RWPE2 (cell line): ENCODE measurements at regions not wholly inside any gene's neighbourhood (a gene's known extent, or its start where the extent isn't known, plus 50 kb on each side); places are given as distances from the start of the nearest gene placed in this dataset.
"Not testable (repeated sequence)": the region's sequence is repeated elsewhere in the genome, so short reads cannot be mapped to it uniquely, and the experiment has no call there.

Source experiments
- ATAC-seq: fragments of 200-7000 bp; cut with Tn5 transposase; 3 replicates; pipeline ENCODE4 v1.9.1; 2021; ENCODE audit warnings: low read depth
- DNase-seq: peaks from one replicate; pipeline ENCODE4 v3.0.0-alpha.2; 2020; ENCODE audit warnings: low spot score
- H3K27ac ChIP-seq: fragments of 450-650 bp; 2 replicates; pipeline ENCODE4 v1.5.1; 2017; ENCODE audit warnings: mild to moderate bottlenecking; ENCODE audit not compliant: poor library complexity, severe bottlenecking
- H3K27me3 ChIP-seq: fragments of 250-450 bp; sonication (Bioruptor Pico); 2 replicates; pipeline ENCODE4 v1.5.1; 2021; ENCODE audit warnings: mild to moderate bottlenecking, moderate library complexity; ENCODE audit not compliant: insufficient read depth, poor library complexity, severe bottlenecking
- H3K36me3 ChIP-seq: fragments of 250-450 bp; sonication (Bioruptor Pico); 2 replicates; pipeline ENCODE4 v1.5.1; 2020; ENCODE audit warnings: low read depth, mild to moderate bottlenecking, moderate library complexity
- H3K4me1 ChIP-seq: fragments of 250-450 bp; sonication (Bioruptor Pico); 2 replicates; pipeline ENCODE4 v1.5.1; 2021; ENCODE audit warnings: mild to moderate bottlenecking, moderate library complexity; ENCODE audit not compliant: insufficient read depth, poor library complexity, severe bottlenecking
- H3K4me3 ChIP-seq: fragments of 250-450 bp; sonication (Bioruptor Pico); 2 replicates; pipeline ENCODE4 v1.5.1; 2021; ENCODE audit warnings: mild to moderate bottlenecking, moderate library complexity; ENCODE audit not compliant: severe bottlenecking
- H3K9me3 ChIP-seq: fragments of 250-450 bp; sonication (Bioruptor Pico); 2 replicates; pipeline ENCODE4 v1.5.1; 2021; ENCODE audit warnings: mild to moderate bottlenecking, moderate library complexity; ENCODE audit not compliant: severe bottlenecking
- TF ChIP-seq, protein P1 (sequence below): fragments of 450-650 bp; IDR thresholded peaks from one replicate; pipeline ENCODE4 v1.5.1; 2017; ENCODE audit warnings: mild to moderate bottlenecking, moderate library complexity; ENCODE audit not compliant: poor library complexity, severe bottlenecking

DNA sequence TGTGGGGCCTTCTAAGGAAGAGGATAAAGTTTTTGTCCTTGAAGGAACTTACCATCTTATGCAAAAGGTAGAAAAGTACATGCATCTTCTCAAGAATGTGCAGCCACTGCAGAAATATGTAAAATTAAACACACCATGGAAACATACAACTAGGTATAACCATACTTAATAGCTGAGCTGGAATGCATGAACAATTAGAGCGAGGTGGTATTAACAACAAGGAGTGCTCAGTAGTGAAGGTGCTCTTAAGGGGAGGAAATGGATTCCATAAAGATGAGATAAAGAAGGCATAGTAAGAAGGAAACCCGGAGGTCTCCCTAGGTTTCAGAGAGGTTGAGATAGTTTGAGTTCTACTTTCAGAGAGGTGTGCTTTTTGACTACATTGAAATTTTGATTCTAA, 415.9 kb downstream of the NDFIP2 start:
- DNase-seq, result no peak
- ATAC-seq, result no peak
- Histone ChIP-seq H3K27ac (no peak overlapping the region), H3K4me3 (no peak overlapping the region), H3K27me3 (no peaks in the 10 kb centered on the region), H3K4me1 (no peaks in the 10 kb centered on the region), H3K36me3 (no peaks in the 10 kb centered on the region), H3K9me3 (no peaks in the 10 kb centered on the region)
- TF ChIP-seq, protein P1, sequence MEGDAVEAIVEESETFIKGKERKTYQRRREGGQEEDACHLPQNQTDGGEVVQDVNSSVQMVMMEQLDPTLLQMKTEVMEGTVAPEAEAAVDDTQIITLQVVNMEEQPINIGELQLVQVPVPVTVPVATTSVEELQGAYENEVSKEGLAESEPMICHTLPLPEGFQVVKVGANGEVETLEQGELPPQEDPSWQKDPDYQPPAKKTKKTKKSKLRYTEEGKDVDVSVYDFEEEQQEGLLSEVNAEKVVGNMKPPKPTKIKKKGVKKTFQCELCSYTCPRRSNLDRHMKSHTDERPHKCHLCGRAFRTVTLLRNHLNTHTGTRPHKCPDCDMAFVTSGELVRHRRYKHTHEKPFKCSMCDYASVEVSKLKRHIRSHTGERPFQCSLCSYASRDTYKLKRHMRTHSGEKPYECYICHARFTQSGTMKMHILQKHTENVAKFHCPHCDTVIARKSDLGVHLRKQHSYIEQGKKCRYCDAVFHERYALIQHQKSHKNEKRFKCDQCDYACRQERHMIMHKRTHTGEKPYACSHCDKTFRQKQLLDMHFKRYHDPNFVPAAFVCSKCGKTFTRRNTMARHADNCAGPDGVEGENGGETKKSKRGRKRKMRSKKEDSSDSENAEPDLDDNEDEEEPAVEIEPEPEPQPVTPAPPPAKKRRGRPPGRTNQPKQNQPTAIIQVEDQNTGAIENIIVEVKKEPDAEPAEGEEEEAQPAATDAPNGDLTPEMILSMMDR, result no peak

DNA sequence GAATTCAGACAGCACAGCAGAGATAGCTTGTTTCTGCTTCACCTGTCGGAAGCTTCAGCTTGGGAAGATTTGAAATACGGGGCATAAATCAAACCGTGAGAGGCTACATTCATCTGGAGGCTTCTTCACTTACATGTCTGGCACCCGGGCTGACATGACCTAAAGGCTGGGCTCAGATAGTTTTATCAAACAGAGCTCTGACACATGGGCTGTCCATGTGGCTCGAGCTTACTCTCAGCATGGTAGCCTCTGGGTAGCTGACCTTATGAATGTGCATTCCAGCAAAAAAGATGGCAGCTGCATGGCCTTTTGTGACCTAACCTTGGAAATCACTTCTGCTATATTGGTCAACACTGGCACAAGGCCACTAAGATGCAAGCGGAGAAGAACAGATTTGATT, 414.5 kb downstream of the NDFIP2 start:
- H3K27me3 ChIP-seq, result no peaks in the 10 kb centered on the region
- DNase-seq (no peak), ATAC-seq (no peak)
- no peaks in the 10 kb centered on the region for H3K9me3 ChIP-seq
- H3K4me3 ChIP-seq, result no peak overlapping the region
- no peaks in the 10 kb centered on the region for H3K36me3 ChIP-seq
- H3K4me1 ChIP-seq, result no peaks in the 10 kb centered on the region
- TF ChIP-seq, protein P1, result no peak
- H3K27ac ChIP-seq, result no peak overlapping the region

DNA sequence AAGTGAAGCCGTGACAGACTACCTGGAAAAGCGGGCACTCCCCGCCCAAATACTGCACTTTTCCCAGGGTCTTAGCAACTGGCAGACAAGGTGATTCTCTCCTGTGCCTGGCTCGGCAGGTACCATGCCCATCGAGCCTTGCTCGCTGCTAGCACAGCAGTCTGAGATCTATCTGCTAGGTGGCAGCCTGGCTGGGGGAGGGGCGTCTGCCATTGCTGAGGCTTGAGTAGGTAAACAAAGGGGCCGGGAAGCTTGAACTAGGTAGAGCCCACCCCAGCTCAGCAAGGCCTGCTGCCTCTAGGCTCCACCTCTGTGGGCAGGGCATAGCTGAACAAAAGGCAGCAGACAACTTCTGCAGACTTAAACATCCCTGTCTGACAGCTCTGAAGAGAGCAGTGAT, 406.3 kb downstream of the NDFIP2 start:
- not testable (repeated sequence) for H3K4me1 ChIP-seq, H3K27ac ChIP-seq, H3K27me3 ChIP-seq, ATAC-seq, H3K4me3 ChIP-seq, H3K36me3 ChIP-seq, H3K9me3 ChIP-seq, DNase-seq

DNA sequence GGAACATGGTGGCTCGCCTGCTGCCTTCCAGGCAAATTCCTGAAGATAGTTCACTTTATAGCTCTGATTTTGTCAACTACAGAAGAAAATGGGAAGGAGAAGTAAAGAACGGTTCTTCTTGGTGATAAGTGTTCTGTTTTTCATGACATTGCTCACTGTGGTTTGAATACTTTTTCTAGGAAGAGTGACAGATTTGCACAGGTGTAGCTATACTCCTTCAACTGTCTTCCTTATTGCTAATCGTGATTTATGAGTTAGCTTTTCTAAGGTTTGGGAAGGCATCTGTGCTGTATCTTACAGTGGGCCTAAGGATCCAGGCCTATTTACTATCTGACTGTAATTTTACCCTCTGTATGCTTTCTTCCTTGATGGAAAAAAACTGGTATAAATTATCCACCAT, 405.6 kb downstream of the NDFIP2 start:
- TF ChIP-seq, protein P1, result no peak
- H3K27me3 ChIP-seq, result no peaks in the 10 kb centered on the region
- no peaks in the 10 kb centered on the region for H3K36me3 ChIP-seq
- ATAC-seq (no peak), DNase-seq (no peak)
- H3K27ac ChIP-seq, result no peak overlapping the region
- no peaks in the 10 kb centered on the region for H3K4me1 ChIP-seq
- H3K4me3 ChIP-seq, result no peak overlapping the region
- H3K9me3 ChIP-seq, result no peaks in the 10 kb centered on the region

DNA sequence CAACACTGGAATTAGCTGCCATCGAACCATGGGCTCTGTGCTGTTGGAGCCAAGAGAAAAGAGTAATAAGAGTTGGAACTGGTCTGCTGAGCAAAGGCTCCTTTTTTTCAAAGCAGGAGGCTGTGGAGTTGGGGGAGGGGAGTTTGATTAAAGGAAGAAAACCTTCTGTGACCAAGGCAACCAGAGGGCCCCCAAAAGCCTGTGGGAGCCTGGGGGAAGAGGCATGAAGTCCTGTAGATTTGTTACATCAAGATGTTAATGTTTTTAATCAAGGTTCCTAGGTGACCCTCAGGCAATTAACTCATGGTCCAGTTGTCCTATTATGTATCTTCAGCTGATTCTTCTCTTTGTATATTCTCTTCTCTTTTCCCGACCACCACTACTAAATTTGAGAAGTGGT, 403.9 kb downstream of the NDFIP2 start:
- H3K36me3 ChIP-seq, result no peaks in the 10 kb centered on the region

More for the DNA sequence above, 403.9 kb downstream of the NDFIP2 start:
- Histone ChIP-seq H3K4me1 (no peaks in the 10 kb centered on the region), H3K4me3 (no peak overlapping the region), H3K27me3 (no peaks in the 10 kb centered on the region), H3K9me3 (no peaks in the 10 kb centered on the region), H3K27ac (no peak overlapping the region)
- no peak for ATAC-seq
- no peak for DNase-seq
- TF ChIP-seq, protein P1, result no peak
